ENCODE measurements at regions not wholly inside any gene's neighbourhood (a gene's known extent, or its start where the extent isn't known, plus 50 kb on each side); places are given as distances from the start of the nearest gene placed in this dataset.
"Not testable (repeated sequence)": the region's sequence is repeated elsewhere in the genome, so short reads cannot be mapped to it uniquely, and the experiment has no call there.

DNA sequence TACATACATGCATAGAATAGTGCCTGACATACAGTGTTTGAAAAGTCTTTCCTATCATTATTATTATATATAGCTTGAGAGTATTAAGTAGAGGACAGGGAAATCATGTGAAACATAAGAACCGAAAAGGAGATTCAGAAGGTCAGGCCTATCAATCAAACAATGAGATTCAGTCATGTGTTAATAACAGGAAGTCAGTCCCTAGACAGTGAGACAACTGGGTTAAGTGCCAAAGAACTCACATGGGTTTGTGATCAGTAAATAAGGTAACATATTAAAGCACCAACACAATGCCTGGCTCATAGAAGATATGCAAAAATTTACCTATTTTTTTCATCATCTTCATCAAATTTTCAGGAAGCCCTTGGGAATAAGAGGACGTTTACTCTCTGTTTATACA lies 174.3 kb upstream of the FAT3 start:
- DNase-seq (ENCODE audit: low spot score), result no peak

DNA sequence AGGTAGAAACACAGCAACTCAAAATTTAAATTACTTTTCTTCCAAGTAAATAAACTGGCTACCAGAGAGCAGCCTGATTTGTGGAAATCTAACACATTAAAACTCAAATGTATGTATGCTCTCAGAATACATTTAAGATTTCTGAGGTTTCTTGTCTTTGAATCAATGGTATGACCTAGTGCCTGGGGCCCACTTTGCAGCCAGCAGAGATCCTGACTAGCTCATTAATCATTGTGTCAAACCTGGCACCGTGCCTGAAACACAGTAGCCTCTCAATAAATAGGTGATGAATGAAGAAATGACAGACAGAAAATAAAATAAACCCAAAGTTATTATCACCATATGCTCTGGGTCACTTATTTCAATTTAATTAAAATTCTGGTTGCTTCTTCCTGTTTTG lies 176.2 kb upstream of the FAT3 start:
- Histone ChIP-seq H3K9me3 (no peaks in the 10 kb centered on the region), H3K36me3 (no peaks in the 10 kb centered on the region)
- DNase-seq (ENCODE audit: low spot score), result no peak

More for the DNA sequence above, 174.3 kb upstream of the FAT3 start:
- Histone ChIP-seq H3K4me1 (no peaks in the 10 kb centered on the region), H3K4me3 (no peak overlapping the region), H3K36me3 (no peaks in the 10 kb centered on the region), H3K27ac (no peak overlapping the region), H3K27me3 (no peaks in the 10 kb centered on the region), H3K9me3 (no peaks in the 10 kb centered on the region)
- TF ChIP-seq, protein P1, sequence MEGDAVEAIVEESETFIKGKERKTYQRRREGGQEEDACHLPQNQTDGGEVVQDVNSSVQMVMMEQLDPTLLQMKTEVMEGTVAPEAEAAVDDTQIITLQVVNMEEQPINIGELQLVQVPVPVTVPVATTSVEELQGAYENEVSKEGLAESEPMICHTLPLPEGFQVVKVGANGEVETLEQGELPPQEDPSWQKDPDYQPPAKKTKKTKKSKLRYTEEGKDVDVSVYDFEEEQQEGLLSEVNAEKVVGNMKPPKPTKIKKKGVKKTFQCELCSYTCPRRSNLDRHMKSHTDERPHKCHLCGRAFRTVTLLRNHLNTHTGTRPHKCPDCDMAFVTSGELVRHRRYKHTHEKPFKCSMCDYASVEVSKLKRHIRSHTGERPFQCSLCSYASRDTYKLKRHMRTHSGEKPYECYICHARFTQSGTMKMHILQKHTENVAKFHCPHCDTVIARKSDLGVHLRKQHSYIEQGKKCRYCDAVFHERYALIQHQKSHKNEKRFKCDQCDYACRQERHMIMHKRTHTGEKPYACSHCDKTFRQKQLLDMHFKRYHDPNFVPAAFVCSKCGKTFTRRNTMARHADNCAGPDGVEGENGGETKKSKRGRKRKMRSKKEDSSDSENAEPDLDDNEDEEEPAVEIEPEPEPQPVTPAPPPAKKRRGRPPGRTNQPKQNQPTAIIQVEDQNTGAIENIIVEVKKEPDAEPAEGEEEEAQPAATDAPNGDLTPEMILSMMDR (IDR thresholded peaks at IDR 0.05), result no peak

DNA sequence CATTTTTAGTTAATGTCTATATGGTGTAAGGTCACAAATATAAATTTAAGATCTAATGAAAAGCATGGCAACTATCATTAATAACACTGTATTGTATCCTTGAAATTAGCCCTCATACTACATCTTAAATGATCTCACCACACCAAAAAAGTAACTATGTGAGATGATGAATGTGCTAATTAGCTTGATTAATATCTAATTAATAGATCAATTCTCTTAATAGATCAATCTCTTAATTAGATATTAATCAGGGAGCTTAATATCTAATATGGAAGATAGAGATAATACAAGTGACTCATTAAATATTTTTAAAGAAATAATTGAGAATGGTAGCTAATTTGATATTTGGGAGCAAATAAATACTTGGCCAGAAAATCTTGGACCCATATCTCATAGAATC lies 178.5 kb upstream of the FAT3 start:
- H3K9me3 ChIP-seq, result no peaks in the 10 kb centered on the region

More for the DNA sequence above, 176.2 kb upstream of the FAT3 start:
- TF ChIP-seq, protein P1 (IDR thresholded peaks at IDR 0.05), result no peak
- H3K4me3 ChIP-seq, result no peak overlapping the region
- no peaks in the 10 kb centered on the region for H3K4me1 ChIP-seq
- H3K27ac ChIP-seq, result no peak overlapping the region
- H3K27me3 ChIP-seq, result no peaks in the 10 kb centered on the region

GRCh38 chr11:92045301-92045700 lies 179.3 kb upstream of the FAT3 start:
- TF ChIP-seq, protein P1 (IDR thresholded peaks at IDR 0.05), result no peak

More for the DNA sequence above, 178.5 kb upstream of the FAT3 start:
- H3K4me1 ChIP-seq, result no peaks in the 10 kb centered on the region
- no peaks in the 10 kb centered on the region for H3K27me3 ChIP-seq
- DNase-seq (ENCODE audit: low spot score), result no peak
- TF ChIP-seq, protein P1 (IDR thresholded peaks at IDR 0.05), result no peak
- H3K36me3 ChIP-seq, result no peaks in the 10 kb centered on the region
- H3K4me3 ChIP-seq, result no peak overlapping the region
- no peak overlapping the region for H3K27ac ChIP-seq

GRCh38 chr11:92035488-92035887 lies 189.1 kb upstream of the FAT3 start:
- no peaks in the 10 kb centered on the region for H3K36me3 ChIP-seq
- no peaks in the 10 kb centered on the region for H3K9me3 ChIP-seq
- TF ChIP-seq, protein P1 (IDR thresholded peaks at IDR 0.05), result no peak
- H3K4me1 ChIP-seq, result no peaks in the 10 kb centered on the region
- DNase-seq (ENCODE audit: low spot score), result no peak
- H3K27ac ChIP-seq, result no peak overlapping the region
- H3K4me3 ChIP-seq, result no peak overlapping the region
- H3K27me3 ChIP-seq, result no peaks in the 10 kb centered on the region

More at GRCh38 chr11:92045301-92045700, 179.3 kb upstream of the FAT3 start:
- Histone ChIP-seq H3K27ac (no peak overlapping the region), H3K4me3 (no peak overlapping the region), H3K27me3 (no peaks in the 10 kb centered on the region), H3K4me1 (no peaks in the 10 kb centered on the region), H3K36me3 (no peaks in the 10 kb centered on the region), H3K9me3 (no peaks in the 10 kb centered on the region)
- DNase-seq (ENCODE audit: low spot score), result no peak

- H3K4me3 ChIP-seq; H3K9me3 ChIP-seq; H3K36me3 ChIP-seq; H3K27me3 ChIP-seq; H3K27ac ChIP-seq; H3K4me1 ChIP-seq; DNase-seq (ENCODE audit: low spot score): not testable (repeated sequence)
Observed at GRCh38 chr11:92027136-92027535, 197.5 kb upstream of the FAT3 start.

Measured in right atrium auricular region (tissue), 2 donors.